ENCODE measurements at regions not wholly inside any gene's neighbourhood (a gene's known extent, or its start where the extent isn't known, plus 50 kb on each side); places are given as distances from the start of the nearest gene placed in this dataset.

DNA sequence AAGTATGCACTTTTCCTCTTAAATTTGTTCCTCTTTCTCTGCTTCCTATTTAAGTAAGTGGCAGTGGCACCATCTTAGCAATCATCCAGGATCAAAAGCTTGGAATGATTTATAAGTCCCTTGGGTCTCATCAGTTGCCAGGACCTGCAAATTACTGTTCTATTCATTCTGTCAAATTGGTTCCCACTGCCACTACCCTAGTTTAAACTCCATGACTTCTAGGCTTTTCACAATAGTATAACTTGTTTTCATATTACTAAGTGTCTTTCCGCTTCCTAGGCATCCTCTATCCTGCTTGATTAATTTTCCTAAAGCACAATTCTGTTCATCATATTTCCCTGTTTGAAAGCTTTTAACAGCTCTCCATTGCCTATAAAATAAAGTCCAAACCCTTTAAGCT lies 363.9 kb upstream of the MEF2C start:
- TF ChIP-seq POLR2A (IDR thresholded peaks at IDR 0.05) (no peak), CTCF (IDR thresholded peaks at IDR 0.05) (no peak)

All from stomach (tissue), 4 donors.